ENCODE measurements at regions not wholly inside any gene's neighbourhood (a gene's known extent, or its start where the extent isn't known, plus 50 kb on each side); places are given as distances from the start of the nearest gene placed in this dataset.

GRCh38 chr1:96331596-96331995 is 390.0 kb upstream of the PTBP2 start:
- ATAC-seq (ENCODE audit: low FRiP score in 2 of 2) (no peak), DNase-seq (no peak)
- H3K4me3 ChIP-seq: no peak overlapping the region
- no peak for TF ChIP-seq POLR2A (IDR thresholded peaks at IDR 0.05)
- TF ChIP-seq EP300 (IDR thresholded peaks at IDR 0.05): no peak
- no peak for TF ChIP-seq POLR2AphosphoS5 (IDR thresholded peaks at IDR 0.05)
- no peak for TF ChIP-seq CTCF (IDR thresholded peaks at IDR 0.05)
- no peaks in the 10 kb centered on the region for H3K36me3 ChIP-seq
- 76 to 78% methylated on average over 3 of the region's 3 CpGs for whole genome bisulfite sequencing, 2 donors
- H3K9me3 ChIP-seq: no peaks in the 10 kb centered on the region
- no peaks in the 10 kb centered on the region for H3K4me1 ChIP-seq
- no peaks in the 10 kb centered on the region for H3K27me3 ChIP-seq
- no peak overlapping the region for H3K27ac ChIP-seq

- H3K4me1 ChIP-seq: no peaks in the 10 kb centered on the region
- no peak for DNase-seq
- no peaks in the 10 kb centered on the region for H3K9me3 ChIP-seq
- H3K36me3 ChIP-seq: no peaks in the 10 kb centered on the region
- no peaks in the 10 kb centered on the region for H3K27me3 ChIP-seq
- H3K4me3 ChIP-seq: no peak overlapping the region
- H3K27ac ChIP-seq: no peak overlapping the region
- TF ChIP-seq POLR2A (IDR thresholded peaks at IDR 0.05) (no peak), CTCF (IDR thresholded peaks at IDR 0.05) (no peak), EP300 (IDR thresholded peaks at IDR 0.05) (no peak), POLR2AphosphoS5 (IDR thresholded peaks at IDR 0.05) (no peak)
- WGBS, 2 donors: 76 to 83% methylated on average over 4 of the region's 4 CpGs
- ATAC-seq (ENCODE audit: low FRiP score in 2 of 2): no peak
These were observed 387.9 kb upstream of the PTBP2 start for GRCh38 chr1:96333522-96334235.

GRCh38 chr1:96334236-96334557 is 387.4 kb upstream of the PTBP2 start:
- WGBS, 2 donors: 90% methylated on average over 4 of the region's 4 CpGs
- H3K27me3 ChIP-seq: no peaks in the 10 kb centered on the region
- no peaks in the 10 kb centered on the region for H3K36me3 ChIP-seq
- H3K4me1 ChIP-seq: no peaks in the 10 kb centered on the region
- no peak overlapping the region for H3K4me3 ChIP-seq
- no peak overlapping the region for H3K27ac ChIP-seq
- no peak for ATAC-seq (ENCODE audit: low FRiP score in 2 of 2)
- TF ChIP-seq EP300 (IDR thresholded peaks at IDR 0.05) (no peak), POLR2AphosphoS5 (IDR thresholded peaks at IDR 0.05) (no peak), CTCF (IDR thresholded peaks at IDR 0.05) (no peak), POLR2A (IDR thresholded peaks at IDR 0.05) (no peak)
- H3K9me3 ChIP-seq: no peaks in the 10 kb centered on the region
- no peak for DNase-seq

- H3K27ac ChIP-seq: no peak overlapping the region
- DNase-seq: no peak
- no peaks in the 10 kb centered on the region for H3K36me3 ChIP-seq
- TF ChIP-seq POLR2A (IDR thresholded peaks at IDR 0.05): no peak
- no peak overlapping the region for H3K4me3 ChIP-seq
- H3K9me3 ChIP-seq: no peaks in the 10 kb centered on the region
- ATAC-seq (ENCODE audit: low FRiP score in 2 of 2): no peak
- H3K4me1 ChIP-seq: no peaks in the 10 kb centered on the region
- WGBS, 2 donors: 83 to 84% methylated on average over 2 of the region's 2 CpGs
- no peaks in the 10 kb centered on the region for H3K27me3 ChIP-seq
These were observed 383.0 kb upstream of the PTBP2 start for GRCh38 chr1:96338622-96339021.

GRCh38 chr1:96340686-96341085 is 380.9 kb upstream of the PTBP2 start:
- Histone ChIP-seq H3K36me3 (no peaks in the 10 kb centered on the region), H3K27ac (no peak overlapping the region), H3K27me3 (no peaks in the 10 kb centered on the region), H3K4me1 (no peaks in the 10 kb centered on the region), H3K9me3 (peaks cover 0 to 6% (median 0%) of the 10 kb centered on the region in 4 donors), H3K4me3 (no peak overlapping the region)
- DNase-seq (no peak), ATAC-seq (ENCODE audit: low FRiP score in 2 of 2) (no peak)
- TF ChIP-seq POLR2A (IDR thresholded peaks at IDR 0.05) (no peak), EP300 (IDR thresholded peaks at IDR 0.05) (no peak), CTCF (IDR thresholded peaks at IDR 0.05) (no peak), POLR2AphosphoS5 (IDR thresholded peaks at IDR 0.05) (no peak)

Measured in upper lobe of left lung (tissue), 6 donors.